Hematopoietic multipotent progenitor cell treated with erythropoietin and hydrocortisone succinate and interleukin-3 and kit ligand, for 4 days (in vitro differentiated cells): ENCODE measurements at regions not wholly inside any gene's neighbourhood (a gene's known extent, or its start where the extent isn't known, plus 50 kb on each side); places are given as distances from the start of the nearest gene placed in this dataset.

Source experiments
- DNase-seq: peaks from one replicate; pipeline ENCODE4 v3.0.0-alpha.2; 2015

DNA sequence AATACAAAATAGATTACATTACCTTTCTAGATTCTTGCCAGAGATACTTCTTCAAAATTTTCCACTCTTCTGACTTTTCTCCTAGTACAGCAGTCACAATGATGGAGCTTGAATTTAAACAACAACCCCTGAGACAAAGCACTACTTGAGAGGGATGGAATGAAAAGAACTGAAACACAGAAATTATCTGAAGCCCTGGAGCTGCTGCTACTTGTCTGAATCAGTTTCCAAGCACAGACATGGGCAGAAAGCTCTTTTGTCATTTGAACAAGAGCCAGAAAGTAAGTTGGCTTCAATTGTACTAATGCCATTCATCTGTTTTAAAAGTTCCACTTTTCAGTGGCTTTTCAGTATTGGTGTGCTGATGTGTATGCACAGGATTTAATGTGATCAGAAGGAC is 718.5 kb upstream of the ARPP21 start:
- no peak for DNase-seq

DNA sequence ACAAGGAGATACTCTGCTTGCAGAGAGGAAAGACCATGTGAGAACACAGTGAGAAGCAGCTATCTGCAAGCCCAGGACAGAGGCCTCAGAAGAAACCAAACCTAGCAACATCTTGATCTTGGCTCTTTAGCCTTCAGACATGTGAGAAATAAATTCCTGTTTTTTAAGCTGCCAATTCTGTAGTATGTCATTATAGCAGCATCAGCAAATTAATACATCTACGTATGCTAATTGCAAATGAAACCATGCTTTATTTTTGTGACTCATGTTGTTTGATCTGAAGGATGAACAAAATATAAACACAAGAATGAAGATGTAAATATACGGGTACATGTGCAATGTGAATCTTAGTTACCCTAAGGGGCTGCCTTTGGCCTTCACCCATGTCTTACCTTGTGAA is 714.4 kb upstream of the ARPP21 start:
- DNase-seq, result no peak

GRCh38 chr3:34925851-34926250 is 713.5 kb upstream of the ARPP21 start:
- no peak for DNase-seq

- DNase-seq, result no peak
Measured at GRCh38 chr3:34929036-34929435, 710.3 kb upstream of the ARPP21 start.

- no peak for DNase-seq
Measured at GRCh38 chr3:34934660-34935059, 704.7 kb upstream of the ARPP21 start.

DNA sequence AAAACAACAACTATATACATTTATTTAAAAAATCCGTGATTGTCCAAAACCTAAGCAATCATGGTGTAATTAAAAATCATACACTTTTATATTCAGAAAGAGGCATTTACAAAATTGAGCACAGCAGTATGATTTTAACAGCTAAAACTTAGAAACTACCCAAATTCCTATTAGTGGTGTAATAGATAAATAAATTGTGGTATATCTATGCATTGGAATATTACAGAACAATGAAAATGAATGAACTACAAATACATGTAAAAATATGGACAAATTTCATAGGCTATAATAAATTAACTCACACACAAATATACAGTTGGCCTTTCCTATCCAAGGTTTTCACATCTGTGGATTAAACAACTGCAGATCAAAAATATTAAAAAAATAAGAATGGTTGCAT is 700.5 kb upstream of the ARPP21 start:
- DNase-seq, result no peak

GRCh38 chr3:34942256-34942655 is 697.1 kb upstream of the ARPP21 start:
- no peak for DNase-seq

- no peak for DNase-seq
Measured at GRCh38 chr3:34947834-34948233, 691.5 kb upstream of the ARPP21 start.

DNA sequence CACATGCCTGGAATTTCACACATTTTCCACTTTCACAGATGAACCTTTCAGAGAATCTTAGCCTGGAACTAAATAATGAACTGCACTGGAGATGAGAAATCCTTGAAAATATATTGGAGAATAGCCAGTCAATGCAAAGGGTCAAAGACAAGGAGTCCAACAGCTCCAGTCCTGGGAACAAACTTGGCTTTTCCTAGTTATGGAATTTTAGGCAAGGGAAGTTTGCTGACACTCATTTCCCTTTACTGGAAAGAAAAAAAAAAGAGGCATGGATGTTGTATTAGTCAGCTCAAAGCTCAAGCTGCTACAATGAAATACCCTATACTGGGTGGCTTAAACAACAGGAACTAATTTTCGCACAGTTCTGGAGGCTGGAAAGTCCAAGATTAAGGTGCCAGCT is 690.8 kb upstream of the ARPP21 start:
- DNase-seq, result no peak

DNA sequence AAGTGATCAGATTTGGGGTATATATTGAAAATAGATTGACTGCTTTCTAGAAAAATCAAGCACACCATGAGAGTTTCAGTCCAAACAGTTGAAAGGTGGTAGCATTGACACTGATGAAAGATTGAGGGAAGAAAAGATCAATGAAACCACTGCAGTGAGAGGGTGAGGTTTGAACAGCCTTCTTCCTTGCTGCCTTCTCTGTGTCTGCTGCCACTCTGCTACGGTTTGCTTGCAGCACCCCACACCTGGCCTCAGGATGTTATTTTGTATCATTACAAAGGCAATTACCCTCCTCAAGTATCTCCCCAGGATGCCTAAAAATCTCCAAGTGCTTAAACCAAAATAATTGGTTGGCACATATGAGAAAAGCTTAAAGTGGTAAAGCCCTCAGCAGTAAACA is 683.6 kb upstream of the ARPP21 start:
- DNase-seq, result no peak

DNA sequence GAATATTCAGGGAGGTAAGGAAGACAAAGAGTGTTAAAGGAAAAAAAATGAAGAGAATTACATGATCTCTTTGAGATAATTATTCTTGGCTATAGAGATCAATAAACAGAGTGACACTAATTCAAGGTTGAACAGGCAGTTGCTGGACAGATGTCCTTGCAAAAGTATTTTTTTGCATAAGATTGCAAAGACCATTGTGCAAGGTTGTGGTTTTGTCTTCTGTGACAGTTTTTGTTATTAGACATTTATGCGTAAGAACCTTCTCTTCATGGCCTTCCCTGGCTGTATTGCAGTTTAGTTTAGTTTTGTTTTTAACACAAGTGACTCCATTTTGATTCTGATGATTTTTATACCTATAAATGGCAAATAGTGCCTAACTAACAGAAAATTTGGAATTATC is 682.8 kb upstream of the ARPP21 start:
- peak; percentile 11 for DNase-seq

- DNase-seq, result no peak
Measured at GRCh38 chr3:34957677-34958076, 681.6 kb upstream of the ARPP21 start.

DNA sequence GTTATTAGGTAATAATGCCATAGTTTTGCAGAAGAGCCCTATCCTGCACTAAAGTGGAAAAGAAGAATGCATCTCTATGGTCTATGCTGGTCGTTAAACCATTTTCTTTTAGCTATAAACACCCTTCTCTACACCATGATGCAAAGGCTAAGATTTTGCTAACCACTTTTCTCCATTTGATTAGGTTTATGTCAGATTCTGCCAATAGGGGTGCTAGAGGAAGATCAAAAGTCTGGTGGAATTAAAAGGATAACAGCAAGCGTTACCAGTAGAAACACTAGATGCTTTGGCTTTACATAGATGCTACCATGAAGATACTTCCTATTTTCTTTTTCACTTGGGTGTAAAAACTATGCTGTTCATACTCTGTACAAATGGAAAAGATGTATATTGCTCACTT is 669.8 kb upstream of the ARPP21 start:
- DNase-seq, result peak; percentile 1

DNA sequence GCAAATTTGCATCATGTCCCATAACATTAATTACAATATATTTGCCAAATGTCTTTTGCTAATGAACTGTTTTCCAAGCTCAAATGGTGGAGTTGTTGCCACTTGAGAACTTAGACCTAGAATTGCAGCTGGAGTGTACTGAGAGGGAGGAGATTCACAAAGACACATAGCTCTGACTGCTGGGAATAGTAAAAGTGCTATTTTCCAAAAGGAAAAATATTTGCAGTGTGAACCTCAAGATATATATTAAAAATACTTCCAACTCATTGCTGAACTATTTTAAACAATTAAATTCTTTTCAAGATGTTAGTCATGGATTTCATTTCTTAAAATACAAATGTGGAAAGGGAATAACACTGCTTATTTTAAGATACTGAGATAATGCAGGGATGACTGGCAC is 666.8 kb upstream of the ARPP21 start:
- DNase-seq, result no peak

- no peak for DNase-seq
Measured at GRCh38 chr3:34973586-34973985, 665.7 kb upstream of the ARPP21 start.

- DNase-seq, result no peak
Measured at GRCh38 chr3:34983631-34984030, 655.7 kb upstream of the ARPP21 start.

DNA sequence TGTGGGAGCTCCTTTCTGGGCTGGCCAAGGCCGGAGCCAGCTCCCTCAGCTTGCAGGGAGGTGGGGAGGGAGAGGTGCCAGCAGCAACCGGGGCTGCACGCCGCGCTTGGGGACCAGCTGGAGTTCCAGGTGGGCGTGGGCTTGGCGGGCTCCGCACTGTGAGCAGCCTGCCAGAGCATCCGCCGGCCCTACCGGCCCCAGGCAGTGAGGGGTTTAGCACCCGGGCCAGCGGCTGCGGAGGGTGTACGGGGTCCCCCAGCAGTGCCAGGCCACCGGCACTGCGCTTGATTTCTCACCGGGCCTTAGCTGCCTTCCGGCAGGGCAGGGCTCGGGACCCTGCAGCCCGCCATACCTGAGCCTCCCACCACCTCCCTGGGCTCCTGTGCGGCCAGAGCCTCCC is 651.0 kb upstream of the ARPP21 start:
- DNase-seq, result no peak

GRCh38 chr3:34995796-34996430 is 643.4 kb upstream of the ARPP21 start:
- DNase-seq, result no peak

DNA sequence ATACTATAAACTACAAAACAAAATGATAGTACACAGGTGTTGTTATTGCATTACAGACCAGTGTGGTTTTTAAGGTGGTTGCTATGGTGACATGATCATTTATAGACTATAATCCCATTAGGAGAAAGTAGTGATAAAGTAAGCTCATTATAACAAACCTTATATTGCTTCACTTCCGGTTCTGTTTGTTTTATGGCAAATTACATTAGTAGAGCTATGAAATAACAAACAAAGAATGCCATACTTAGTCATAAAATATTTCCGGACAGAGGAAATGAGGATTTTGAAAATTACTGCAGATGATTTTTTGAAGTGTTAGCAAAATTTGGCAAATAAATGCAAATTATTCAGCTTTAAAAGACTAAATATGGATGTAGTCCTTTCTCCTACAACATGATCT is 640.4 kb upstream of the ARPP21 start:
- no peak for DNase-seq

GRCh38 chr3:35012214-35012613 is 627.1 kb upstream of the ARPP21 start:
- no peak for DNase-seq

- DNase-seq, result no peak
Measured at GRCh38 chr3:35028157-35028556, 611.2 kb upstream of the ARPP21 start.

DNA sequence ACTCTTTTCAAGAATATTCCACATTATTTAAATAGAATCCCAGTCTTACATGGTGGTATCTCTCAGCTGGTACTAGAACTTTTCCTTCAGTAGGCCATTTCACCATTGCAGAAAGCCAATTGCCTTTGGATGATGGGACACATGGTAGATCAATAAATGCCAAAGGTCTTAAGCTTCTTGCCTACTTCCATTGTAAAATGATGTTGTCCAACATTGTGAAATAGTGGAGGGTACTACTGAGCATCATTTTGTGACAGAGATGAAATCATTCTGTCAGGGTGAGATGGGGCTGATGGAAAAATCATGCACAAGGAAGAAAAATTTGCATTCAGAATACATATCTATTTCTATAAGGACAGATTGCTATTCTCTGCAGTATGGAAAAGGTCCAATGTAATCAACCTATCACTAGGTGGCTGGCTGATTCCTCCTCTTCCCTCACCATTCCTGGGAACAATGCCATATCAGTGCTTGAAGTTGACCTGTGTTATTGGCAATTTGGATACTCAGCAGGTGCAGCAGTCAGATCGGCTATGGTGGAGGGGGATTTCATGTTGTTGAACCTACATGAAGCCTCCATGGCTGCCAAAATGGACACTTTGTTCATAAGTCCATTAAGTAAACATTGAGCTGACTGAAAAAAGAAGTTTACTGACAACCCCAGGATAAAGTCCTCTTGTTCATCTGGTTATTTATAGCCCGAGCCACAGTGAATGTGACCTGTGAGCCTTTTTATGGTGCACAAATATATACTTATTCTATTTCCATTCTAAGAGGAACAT is 596.9 kb upstream of the ARPP21 start:
- DNase-seq, result no peak

GRCh38 chr3:35043040-35043439 is 596.3 kb upstream of the ARPP21 start:
- DNase-seq, result no peak

- no peak for DNase-seq
Measured at GRCh38 chr3:35044190-35044589, 595.1 kb upstream of the ARPP21 start.

GRCh38 chr3:35045118-35045517 is 594.2 kb upstream of the ARPP21 start:
- no peak for DNase-seq
